WI38 (cell line): ENCODE measurements at regions not wholly inside any gene's neighbourhood (a gene's known extent, or its start where the extent isn't known, plus 50 kb on each side); places are given as distances from the start of the nearest gene placed in this dataset.

Source experiments
- H3K4me3 ChIP-seq: 2 replicates; pipeline ENCODE4 v1.5.1; 2011; ENCODE audit warnings: low read depth, mild to moderate bottlenecking, control low read depth, low read length
- CTCF ChIP-seq: IDR thresholded peaks from 2 replicates; pipeline ENCODE4 v1.5.1; 2012; ENCODE audit warnings: low read depth, mild to moderate bottlenecking, control low read depth, low read length

- TF ChIP-seq CTCF = no peak
- H3K4me3 ChIP-seq = no peak overlapping the region
Measured at GRCh38 chr10:61842755-61843497, 58.6 kb upstream of the ARID5B start.

GRCh38 chr10:61844116-61844822, 57.2 kb upstream of the ARID5B start:
- TF ChIP-seq CTCF = no peak

GRCh38 chr10:61845196-61845949, 56.1 kb upstream of the ARID5B start:
- no peak overlapping the region for H3K4me3 ChIP-seq
- TF ChIP-seq CTCF = no peak

More at GRCh38 chr10:61844116-61844822, 57.2 kb upstream of the ARID5B start:
- H3K4me3 ChIP-seq = no peak overlapping the region

- TF ChIP-seq CTCF = no peak
- no peak overlapping the region for H3K4me3 ChIP-seq
Measured at GRCh38 chr10:61845950-61846268, 55.6 kb upstream of the ARID5B start.

- no peak for TF ChIP-seq CTCF
- H3K4me3 ChIP-seq = no peak overlapping the region
Measured at GRCh38 chr10:61846370-61847031, 55.0 kb upstream of the ARID5B start.

- TF ChIP-seq CTCF = no peak
- no peak overlapping the region for H3K4me3 ChIP-seq
Measured at GRCh38 chr10:61847087-61847486, 54.4 kb upstream of the ARID5B start.
